ENCODE measurements at regions not wholly inside any gene's neighbourhood (a gene's known extent, or its start where the extent isn't known, plus 50 kb on each side); places are given as distances from the start of the nearest gene placed in this dataset.
"Not testable (repeated sequence)": the region's sequence is repeated elsewhere in the genome, so short reads cannot be mapped to it uniquely, and the experiment has no call there.

- no peaks in the 10 kb centered on the region for H3K4me1 ChIP-seq (ENCODE audit: insufficient read depth, low read length, poor library complexity, severe bottlenecking)
- H3K27me3 ChIP-seq (replicated peaks; ENCODE audit: insufficient read depth, low read depth, low read length, poor library complexity): no peaks in the 10 kb centered on the region
- no peak overlapping the region for H3K4me3 ChIP-seq (ENCODE audit: low read depth, low read length, poor library complexity, severe bottlenecking)
- H3K27ac ChIP-seq (ENCODE audit: low read depth, low read length, poor library complexity, severe bottlenecking): no peak overlapping the region
- H3K9me3 ChIP-seq (ENCODE audit: low read depth, low read length, poor library complexity, severe bottlenecking): no peaks in the 10 kb centered on the region
- ChIA-PET CTCF (no interaction called here), POLR2A (ENCODE audit: low non-redundant PET) (no interaction called here)
- H3K36me3 ChIP-seq (ENCODE audit: insufficient read depth, low read length, poor library complexity, severe bottlenecking): no peaks in the 10 kb centered on the region
- DNase-seq (ENCODE audit: low spot score): no peak
- BruUV-seq (replicated peaks): no TSS peak
- intact Hi-C loops (cut with micrococcal nuclease; ENCODE audit: unreplicated experiment): no loop called here
- TF ChIP-seq CTCF (conservative IDR thresholded peaks at IDR 0.05; ENCODE audit: low read depth, low read length) (no peak), EZH2 (IDR thresholded peaks at IDR 0.05; ENCODE audit: borderline replicate concordance, low read depth, low read length, poor library complexity, severe bottlenecking) (no peak)
These were observed 73.9 kb upstream of the CABCOCO1 start for GRCh38 chr10:61588770-61589211.

- BruUV-seq (replicated peaks): no TSS peak
- TF ChIP-seq EZH2 (IDR thresholded peaks at IDR 0.05; ENCODE audit: borderline replicate concordance, low read depth, low read length, poor library complexity, severe bottlenecking): no peak
- TF ChIP-seq CTCF (conservative IDR thresholded peaks at IDR 0.05; ENCODE audit: low read depth, low read length): no peak
- Histone ChIP-seq H3K9me3 (ENCODE audit: low read depth, low read length, poor library complexity, severe bottlenecking) (no peaks in the 10 kb centered on the region), H3K36me3 (ENCODE audit: insufficient read depth, low read length, poor library complexity, severe bottlenecking) (no peaks in the 10 kb centered on the region), H3K4me3 (ENCODE audit: low read depth, low read length, poor library complexity, severe bottlenecking) (no peak overlapping the region), H3K27ac (ENCODE audit: low read depth, low read length, poor library complexity, severe bottlenecking) (no peak overlapping the region), H3K4me1 (ENCODE audit: insufficient read depth, low read length, poor library complexity, severe bottlenecking) (no peaks in the 10 kb centered on the region), H3K27me3 (replicated peaks; ENCODE audit: insufficient read depth, low read depth, low read length, poor library complexity) (no peaks in the 10 kb centered on the region)
- ChIA-PET POLR2A (ENCODE audit: low non-redundant PET) (no interaction called here), CTCF (no interaction called here)
- intact Hi-C loops (cut with micrococcal nuclease; ENCODE audit: unreplicated experiment): no loop called here
- DNase-seq (ENCODE audit: low spot score): no peak
These were observed 75.9 kb upstream of the CABCOCO1 start for GRCh38 chr10:61586829-61587228.

- ChIA-PET CTCF (interaction anchor here (0.6 kb wide), 1 partner anchor 192 kb away, joined by 3 read pairs; no protein-coding TSS in a partner anchor), POLR2A (ENCODE audit: low non-redundant PET) (no interaction called here)
- H3K27me3 ChIP-seq (replicated peaks; ENCODE audit: insufficient read depth, low read depth, low read length, poor library complexity): no peaks in the 10 kb centered on the region
- BruUV-seq (replicated peaks): no TSS peak
- H3K36me3 ChIP-seq (ENCODE audit: insufficient read depth, low read length, poor library complexity, severe bottlenecking): no peaks in the 10 kb centered on the region
- H3K4me1 ChIP-seq (ENCODE audit: insufficient read depth, low read length, poor library complexity, severe bottlenecking): no peaks in the 10 kb centered on the region
- intact Hi-C loops (cut with micrococcal nuclease; ENCODE audit: unreplicated experiment): no loop called here
- no peak for DNase-seq (ENCODE audit: low spot score)
- H3K4me3 ChIP-seq (ENCODE audit: low read depth, low read length, poor library complexity, severe bottlenecking): no peak overlapping the region
- H3K9me3 ChIP-seq (ENCODE audit: low read depth, low read length, poor library complexity, severe bottlenecking): no peaks in the 10 kb centered on the region
- TF ChIP-seq CTCF (conservative IDR thresholded peaks at IDR 0.05; ENCODE audit: low read depth, low read length) (no peak), EZH2 (IDR thresholded peaks at IDR 0.05; ENCODE audit: borderline replicate concordance, low read depth, low read length, poor library complexity, severe bottlenecking) (no peak)
- H3K27ac ChIP-seq (ENCODE audit: low read depth, low read length, poor library complexity, severe bottlenecking): no peak overlapping the region
These were observed 82.1 kb upstream of the CABCOCO1 start for GRCh38 chr10:61580608-61581007.

GRCh38 chr10:61570204-61570603 is 92.5 kb upstream of the CABCOCO1 start:
- H3K27me3 ChIP-seq (replicated peaks; ENCODE audit: insufficient read depth, low read depth, low read length, poor library complexity); H3K36me3 ChIP-seq (ENCODE audit: insufficient read depth, low read length, poor library complexity, severe bottlenecking); H3K4me1 ChIP-seq (ENCODE audit: insufficient read depth, low read length, poor library complexity, severe bottlenecking); H3K27ac ChIP-seq (ENCODE audit: low read depth, low read length, poor library complexity, severe bottlenecking); BruUV-seq (replicated peaks); H3K4me3 ChIP-seq (ENCODE audit: low read depth, low read length, poor library complexity, severe bottlenecking); H3K9me3 ChIP-seq (ENCODE audit: low read depth, low read length, poor library complexity, severe bottlenecking); CTCF ChIA-PET; POLR2A ChIA-PET (ENCODE audit: low non-redundant PET); DNase-seq (ENCODE audit: low spot score); intact Hi-C loops (cut with micrococcal nuclease; ENCODE audit: unreplicated experiment): not testable (repeated sequence)

Data from A673 (cell line).